B cell (primary cell): ENCODE measurements at regions not wholly inside any gene's neighbourhood (a gene's known extent, or its start where the extent isn't known, plus 50 kb on each side); places are given as distances from the start of the nearest gene placed in this dataset.

Experiments used
- ATAC-seq: fragments of 200-7000 bp; cut with Tn5 transposase; one replicate; pipeline ENCODE4 v1.10.0; 2021; ENCODE audit warnings: low read depth, mild to moderate bottlenecking, moderate number of reproducible peaks, moderate library complexity
- CTCF ChIA-PET: fragments of 350-600 bp; sonication (Branson Sonifier 250); formaldehyde crosslinking; loops from one replicate; lab custom pipeline; 2021; ENCODE audit warnings: antibody characterized with exemption, inconsistent platforms; lab: Charles Lee
- POLR2A ChIA-PET: fragments of 350-600 bp; sonication (Branson Sonifier 250); formaldehyde crosslinking; loops from one replicate; lab custom pipeline; 2021; ENCODE audit warnings: antibody characterized with exemption; lab: Charles Lee
- DNase-seq: peaks from one replicate; pipeline ENCODE4 v3.0.0; 2013
- H2AFZ ChIP-seq: 2 replicates; pipeline ENCODE4 v1.6.1; 2012; ENCODE audit warnings: mild to moderate bottlenecking, low read depth, low read length; ENCODE audit not compliant: insufficient read depth, poor library complexity, severe bottlenecking
- H3K27ac ChIP-seq, 2 donors: 1 replicate in 1 of 2; 2 replicates in 1 of 2; pipeline ENCODE4 v1.5.1; 2012 to 2013; ENCODE audit warnings: low read length in 2 of 2, mild to moderate bottlenecking in 2 of 2, moderate library complexity in 1 of 2
- H3K27me3 ChIP-seq, 4 experiments: fragments of 200-600 bp in 1 of 4; sonication (generic) in 1 of 4; replicated peaks in 1 of 4; 1 replicate in 2 of 4; 2 replicates in 2 of 4; pipeline versions ENCODE4 v1.6.1 to v1.7.0; 2013 to 2016; ENCODE audit warnings: low read length in 3 of 4, mild to moderate bottlenecking in 2 of 4, mixed read lengths in 1 of 4, moderate library complexity in 1 of 4; ENCODE audit not compliant: insufficient read depth in 4 of 4, control insufficient read depth in 3 of 4; ENCODE audit errors: control extremely low read depth in 1 of 4
- H3K36me3 ChIP-seq, 2 experiments: replicated peaks in 1 of 2; 1 replicate in 1 of 2; 2 replicates in 1 of 2; pipeline versions ENCODE4 v1.6.1 to v1.7.1; 2013; ENCODE audit warnings: low read length in 1 of 2; ENCODE audit not compliant: insufficient read depth in 2 of 2, control insufficient read depth in 1 of 2; ENCODE audit errors: control extremely low read depth in 1 of 2, extremely low read depth in 1 of 2
- H3K4me1 ChIP-seq, 2 donors: fragments of 200-600 bp in 1 of 2; sonication (generic) in 1 of 2; 1 replicate in 1 of 2; 2 replicates in 1 of 2; pipeline versions ENCODE4 v1.5.1 to v1.6.1; 2013 to 2017; ENCODE audit warnings: low read length in 2 of 2; ENCODE audit not compliant: control insufficient read depth in 2 of 2, insufficient read depth in 2 of 2
- H3K4me2 ChIP-seq: replicated peaks from 2 replicates; pipeline ENCODE3; 2012; ENCODE audit warnings: mild to moderate bottlenecking, low read depth, low read length; ENCODE audit not compliant: poor library complexity, severe bottlenecking
- H3K4me3 ChIP-seq, 5 experiments: fragments of 200-600 bp in 1 of 5; sonication (generic) in 1 of 5; 1 replicate in 3 of 5; 2 replicates in 2 of 5; pipeline versions ENCODE4 v1.5.1 to v1.7.0; 2011 to 2016; ENCODE audit warnings: low read length in 4 of 5, mild to moderate bottlenecking in 4 of 5, low read depth in 2 of 5, control low read depth in 1 of 5, moderate library complexity in 1 of 5; ENCODE audit not compliant: insufficient read depth in 1 of 5; ENCODE audit errors: control extremely low read depth in 1 of 5, extremely low read depth in 1 of 5
- H3K79me2 ChIP-seq: fragments of 200-600 bp; sonication (generic); one replicate; pipeline ENCODE4 v1.6.0; 2016; ENCODE audit warnings: low read length; ENCODE audit not compliant: control insufficient read depth, insufficient read depth
- H3K9ac ChIP-seq: fragments of 200-600 bp; sonication (generic); 2 replicates; pipeline ENCODE4 v1.6.1; 2017; ENCODE audit warnings: mild to moderate bottlenecking, low read length, moderate library complexity
- H3K9me3 ChIP-seq, 3 donors: one replicate each; pipeline versions ENCODE4 v1.6.1 to v1.7.1; 2013; ENCODE audit warnings: low read length in 2 of 3; ENCODE audit not compliant: control insufficient read depth in 2 of 3, insufficient read depth in 1 of 3; ENCODE audit errors: control extremely low read depth in 1 of 3
- H4K20me1 ChIP-seq: 2 replicates; pipeline ENCODE4 v1.6.0; 2012; ENCODE audit warnings: mild to moderate bottlenecking, low read length; ENCODE audit not compliant: insufficient read depth, control insufficient read depth, poor library complexity, severe bottlenecking
- H3K27ac Mint-ChIP-seq: one replicate; pipeline ENCODE4 v1.8.0; 2021; ENCODE audit warnings: mixed read lengths
- H3K27me3 Mint-ChIP-seq: one replicate; pipeline ENCODE4 v1.8.0; 2021; ENCODE audit warnings: mixed read lengths
- H3K4me1 Mint-ChIP-seq: one replicate; pipeline ENCODE4 v1.8.0; 2021; ENCODE audit warnings: mixed read lengths
- H3K4me3 Mint-ChIP-seq: one replicate; pipeline ENCODE4 v1.8.0; 2021; ENCODE audit warnings: mixed read lengths
- H3K9me3 Mint-ChIP-seq: one replicate; pipeline ENCODE4 v1.8.0; 2022; ENCODE audit warnings: mixed read lengths; ENCODE audit not compliant: insufficient read depth
- CTCF ChIP-seq: fragments of 200-600 bp; IDR thresholded peaks from one replicate; pipeline ENCODE4 v1.8.0; 2022; ENCODE audit warnings: antibody characterized with exemption, mild to moderate bottlenecking
- EZH2 ChIP-seq: IDR thresholded peaks from 2 replicates; pipeline ENCODE4 v1.6.1; 2012; ENCODE audit warnings: borderline replicate concordance, low read depth, mild to moderate bottlenecking, moderate library complexity, low read length; ENCODE audit not compliant: insufficient read depth, poor library complexity, severe bottlenecking
- WGBS: methylation state at CpG from one replicate; pipeline ENCODE4 v1.1.5; 2013; ENCODE audit warnings: missing lambda C conversion rate; ENCODE audit not compliant: insufficient coverage; 5-methylcytosine and 5-hydroxymethylcytosine counted together
- intact Hi-C: fragments of 100-400 bp; cut with micrococcal nuclease; formaldehyde crosslinking; loops from one replicate; pipeline ENCODE4 v1.10.0; 2022

- ATAC-seq (no peak), DNase-seq (no peak)
- no peaks in the 10 kb centered on the region for H3K4me1 ChIP-seq
- no peak overlapping the region for H3K27ac ChIP-seq
- CTCF ChIA-PET: no interaction called here
- no peak overlapping the region for H3K27ac Mint-ChIP-seq
- no peak overlapping the region for H3K9ac ChIP-seq
- no peaks in the 10 kb centered on the region for H3K4me1 Mint-ChIP-seq
- H3K4me3 Mint-ChIP-seq: no peak overlapping the region
- no peak overlapping the region for H2AFZ ChIP-seq
- H3K36me3 ChIP-seq: no peaks in the 10 kb centered on the region
- intact Hi-C loops: no loop called here
- H4K20me1 ChIP-seq: no peaks in the 10 kb centered on the region
- H3K9me3 ChIP-seq: peaks cover 0 to 17% (median 0%) of the 10 kb centered on the region in 3 donors
- H3K27me3 Mint-ChIP-seq: no peaks in the 10 kb centered on the region
- POLR2A ChIA-PET: no interaction called here
- WGBS: 91% methylated on average over 26 of the region's 27 CpGs
- TF ChIP-seq EZH2 (no peak), CTCF (no peak)
- H3K79me2 ChIP-seq: no peaks in the 10 kb centered on the region
- H3K4me3 ChIP-seq: no peak overlapping the region
- H3K4me2 ChIP-seq: no peak overlapping the region
- peaks cover 3% of the 10 kb centered on the region for H3K9me3 Mint-ChIP-seq
- no peaks in the 10 kb centered on the region for H3K27me3 ChIP-seq
Measured at GRCh38 chr2:215207791-215208367, 69.5 kb upstream of the ABCA12 start.

GRCh38 chr2:215207041-215207440 lies 68.6 kb upstream of the ABCA12 start:
- no peak overlapping the region for H3K4me3 Mint-ChIP-seq

More at GRCh38 chr2:215207041-215207440, 68.6 kb upstream of the ABCA12 start:
- TF ChIP-seq CTCF: no peak
- no peak for TF ChIP-seq EZH2
- no peak overlapping the region for H3K4me2 ChIP-seq
- ChIA-PET POLR2A (no interaction called here), CTCF (no interaction called here)
- H3K79me2 ChIP-seq: no peaks in the 10 kb centered on the region
- no peak overlapping the region for H3K4me3 ChIP-seq
- H4K20me1 ChIP-seq: no peaks in the 10 kb centered on the region
- DNase-seq (no peak), ATAC-seq (no peak)
- intact Hi-C loops: no loop called here
- peaks cover 3% of the 10 kb centered on the region for H3K9me3 Mint-ChIP-seq
- no peaks in the 10 kb centered on the region for H3K36me3 ChIP-seq
- no peak overlapping the region for H2AFZ ChIP-seq
- no peaks in the 10 kb centered on the region for H3K27me3 ChIP-seq
- H3K27ac ChIP-seq: no peak overlapping the region
- peaks cover 0 to 17% (median 0%) of the 10 kb centered on the region in 3 donors for H3K9me3 ChIP-seq
- no peaks in the 10 kb centered on the region for H3K4me1 ChIP-seq
- no peak overlapping the region for H3K9ac ChIP-seq
- no peaks in the 10 kb centered on the region for H3K27me3 Mint-ChIP-seq
- H3K4me1 Mint-ChIP-seq: no peaks in the 10 kb centered on the region
- no peak overlapping the region for H3K27ac Mint-ChIP-seq
